Hematopoietic multipotent progenitor cell treated with erythropoietin and hydrocortisone succinate and interleukin-3 and kit ligand, for 17 days (in vitro differentiated cells): ENCODE measurements at regions not wholly inside any gene's neighbourhood (a gene's known extent, or its start where the extent isn't known, plus 50 kb on each side); places are given as distances from the start of the nearest gene placed in this dataset.
"Not testable (repeated sequence)": the region's sequence is repeated elsewhere in the genome, so short reads cannot be mapped to it uniquely, and the experiment has no call there.

Experiments used
- DNase-seq: peaks from one replicate; pipeline ENCODE4 v3.0.0-alpha.2; 2015; ENCODE audit warnings: low spot score

DNA sequence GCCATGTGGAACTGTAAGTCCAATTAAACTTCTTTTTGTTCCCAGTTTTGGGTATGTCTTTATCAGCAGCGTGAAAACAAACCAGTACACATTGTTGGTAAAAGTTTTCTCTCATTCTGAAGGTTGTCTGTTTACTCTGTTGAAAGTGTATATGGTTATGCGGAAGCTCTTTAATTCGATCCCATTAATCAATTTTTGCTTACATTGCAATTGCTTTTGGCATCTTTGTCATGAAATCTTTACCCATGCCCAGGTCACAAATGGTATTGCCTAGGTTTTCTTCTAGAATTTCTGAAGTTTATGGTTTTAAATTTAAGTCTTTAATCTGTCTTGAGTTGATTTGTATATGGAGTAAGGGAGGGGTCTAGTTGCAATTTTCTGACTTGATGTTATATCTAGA lies 1901.9 kb downstream of the MAT2B start:
- DNase-seq: no peak

DNA sequence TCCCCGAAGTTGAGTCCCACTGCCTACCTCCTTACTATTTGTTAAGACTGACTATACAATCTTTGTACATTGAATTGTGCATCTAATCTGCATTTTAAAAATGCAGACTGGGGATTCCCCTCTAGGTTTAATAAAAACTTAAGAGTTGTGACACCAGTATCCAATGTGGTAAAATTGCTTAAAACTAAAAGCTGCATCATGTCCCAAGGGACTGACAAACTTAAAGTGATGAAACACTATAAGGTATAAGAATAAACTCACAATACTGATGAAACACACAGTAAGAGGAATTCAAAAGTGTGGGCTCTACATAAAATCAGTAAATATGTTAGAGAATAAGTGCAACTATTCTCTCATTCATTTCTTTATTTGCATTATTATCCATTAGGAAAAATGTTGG lies 1905.1 kb downstream of the MAT2B start:
- DNase-seq: no peak

DNA sequence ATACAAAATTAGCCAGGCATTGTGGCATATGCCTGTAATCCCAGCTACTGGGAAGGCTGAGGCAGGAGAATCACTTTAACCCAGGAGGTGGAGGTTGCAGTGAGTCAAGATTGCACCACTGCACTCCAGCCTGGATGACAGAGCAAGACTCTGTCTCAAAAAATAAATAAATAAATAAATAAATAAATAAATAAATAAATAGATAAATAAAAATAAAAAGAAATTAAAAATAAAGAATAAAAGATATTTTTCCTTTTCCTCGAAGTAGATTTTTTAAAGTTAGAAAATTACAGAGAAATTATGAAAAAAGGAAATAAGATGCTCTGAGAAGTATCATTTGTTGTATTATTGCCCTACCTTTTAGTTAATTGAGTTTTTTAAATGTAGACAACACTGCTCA lies 1906.1 kb downstream of the MAT2B start:
- DNase-seq: not testable (repeated sequence)

DNA sequence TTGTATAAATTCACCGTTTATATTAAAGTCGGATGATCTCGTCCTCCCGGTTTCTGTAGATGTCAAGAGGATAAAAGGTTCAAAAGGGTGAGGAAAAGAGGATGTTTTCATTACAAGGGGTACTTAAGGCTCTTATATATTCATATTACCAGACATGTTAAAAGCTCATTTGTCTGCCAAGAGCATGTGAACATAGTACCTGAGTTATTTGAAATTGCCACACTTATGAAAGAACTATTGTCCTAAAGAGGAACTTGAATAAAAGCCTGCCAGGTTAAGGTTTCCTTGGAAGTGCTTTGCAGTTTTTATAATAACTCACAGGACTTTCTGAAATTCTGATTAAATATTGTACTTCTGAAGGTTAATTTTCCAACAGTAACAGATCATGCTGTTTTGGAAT lies 1915.1 kb downstream of the MAT2B start:
- DNase-seq: no peak

DNA sequence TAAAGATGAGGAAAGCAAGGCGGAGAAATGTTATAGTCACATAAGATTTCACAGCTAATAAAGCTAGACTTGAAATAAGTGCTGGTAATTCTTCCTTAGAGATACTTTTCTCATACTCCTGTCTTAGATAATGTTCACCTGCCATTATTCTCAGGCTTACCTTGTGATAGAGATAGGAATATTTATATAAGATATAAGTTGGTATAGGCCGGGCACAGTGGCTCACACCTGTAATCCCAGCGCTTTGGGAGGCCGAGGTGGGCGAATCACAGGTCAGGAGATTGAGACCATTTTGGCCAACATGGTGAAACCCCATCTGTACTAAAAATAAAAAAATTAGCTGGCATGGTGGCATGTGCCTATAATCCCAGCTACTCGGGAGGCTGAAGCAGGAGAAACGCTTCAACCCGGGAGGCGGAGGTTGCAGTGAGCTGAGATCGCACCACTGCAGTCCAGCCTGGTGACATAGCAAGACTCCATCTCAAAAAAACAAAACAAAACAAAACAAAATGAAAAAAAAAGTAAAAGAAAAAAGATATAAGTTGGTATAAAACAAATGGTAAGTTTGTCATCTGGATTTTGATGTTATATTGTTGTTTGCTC lies 1918.4 kb downstream of the MAT2B start:
- DNase-seq: no peak

DNA sequence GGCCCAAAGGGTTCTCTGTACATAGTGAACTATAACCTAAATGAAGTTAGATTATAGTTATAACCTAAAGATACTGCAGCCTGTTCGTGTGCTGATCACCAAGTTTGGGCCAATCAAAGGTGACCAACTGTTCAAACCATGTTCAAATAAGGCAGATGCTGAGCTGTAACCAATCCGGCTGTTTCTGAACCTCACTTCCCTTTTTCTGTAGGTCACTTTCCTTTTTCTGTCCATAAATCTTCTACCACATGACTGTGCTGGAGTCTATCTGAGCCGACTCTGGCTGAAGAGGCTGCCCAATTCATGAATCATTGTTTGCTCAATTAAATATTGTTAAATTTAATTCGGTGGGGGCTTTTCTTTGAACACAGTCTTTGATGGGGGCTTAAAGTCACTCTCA lies 1920.2 kb downstream of the MAT2B start:
- DNase-seq: no peak

DNA sequence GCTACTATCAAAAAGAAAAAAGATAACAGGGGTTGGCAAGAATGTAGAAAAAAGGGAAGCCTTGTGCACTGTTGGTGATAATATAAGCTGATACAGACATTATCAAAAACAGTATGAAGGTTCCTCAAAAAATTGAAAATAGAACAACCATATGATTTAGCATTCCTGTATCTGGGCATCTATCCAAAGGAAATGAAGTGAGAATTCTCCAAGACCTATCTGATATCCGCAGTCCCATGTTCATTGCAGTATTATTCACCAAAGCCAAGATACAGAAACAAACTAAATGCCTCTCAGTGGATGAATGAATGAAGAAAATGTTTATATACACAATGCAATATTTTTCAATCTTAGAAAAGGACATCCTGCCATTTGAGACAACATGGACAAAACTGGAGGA lies 1943.3 kb downstream of the MAT2B start:
- no peak for DNase-seq

DNA sequence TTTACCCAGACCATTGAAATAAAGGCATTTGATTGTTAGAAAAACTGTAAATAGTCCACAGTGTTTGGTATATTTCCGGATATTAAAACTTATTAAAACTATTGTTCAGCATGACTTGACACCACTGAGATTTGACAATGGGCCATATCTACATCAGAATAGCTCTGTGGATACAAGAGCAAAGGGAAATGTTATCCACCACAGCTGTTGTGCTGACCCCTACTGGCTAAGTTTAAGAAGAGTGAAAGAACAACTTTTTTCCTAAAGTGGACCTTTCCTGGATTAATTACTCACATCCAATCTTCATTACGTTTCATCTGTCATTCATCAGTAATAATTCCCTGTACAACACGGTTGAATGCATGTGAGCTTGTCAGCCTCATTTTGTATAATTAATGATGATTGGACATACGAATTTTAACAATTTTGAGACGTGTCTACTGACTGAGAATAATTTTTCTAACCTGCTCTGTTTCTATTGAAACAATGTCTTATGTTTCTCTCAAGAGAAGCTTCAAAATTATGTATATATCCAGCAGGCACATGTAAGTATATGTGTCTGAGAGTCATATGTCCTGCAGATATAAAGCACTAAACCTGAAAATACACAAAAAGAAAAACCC lies 1952.6 kb downstream of the MAT2B start:
- DNase-seq: no peak

DNA sequence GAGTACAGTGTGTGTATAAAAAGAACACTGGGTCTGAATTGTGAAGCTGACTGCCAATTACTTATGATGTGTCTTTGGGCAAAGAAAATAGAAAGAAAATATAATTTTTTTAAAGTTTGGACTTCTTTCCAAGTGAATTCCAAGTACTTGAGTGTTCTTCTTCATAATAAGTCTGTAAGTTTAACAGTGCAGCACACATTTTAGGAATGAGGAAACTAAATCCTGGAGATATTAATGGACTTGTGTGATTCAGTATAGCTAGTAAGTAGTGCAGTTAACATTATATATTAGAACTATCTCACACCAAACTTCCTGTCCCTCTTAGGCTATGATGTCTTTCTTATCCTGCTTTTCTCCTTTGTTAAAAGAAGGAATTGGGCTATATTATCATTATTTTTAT lies 1953.8 kb downstream of the MAT2B start:
- no peak for DNase-seq

DNA sequence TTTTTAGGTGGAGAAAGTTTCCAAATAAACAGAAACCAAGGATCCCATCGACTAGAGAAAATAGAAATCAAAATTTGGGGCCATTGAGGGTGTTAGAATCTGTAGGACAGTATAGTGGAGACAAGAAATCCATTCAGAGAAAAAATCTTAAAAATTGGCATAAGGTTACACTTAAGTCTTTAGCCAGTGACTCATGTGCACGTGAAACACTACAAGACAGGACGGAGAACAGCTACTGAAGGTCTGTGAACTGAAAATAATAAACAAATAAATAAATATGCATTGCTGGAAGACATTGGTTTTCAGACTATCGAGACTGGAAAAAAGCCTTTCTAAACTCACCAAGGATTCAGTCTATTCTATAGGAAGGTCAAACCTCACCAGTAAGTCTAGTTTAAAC lies 1955.5 kb downstream of the MAT2B start:
- no peak for DNase-seq

DNA sequence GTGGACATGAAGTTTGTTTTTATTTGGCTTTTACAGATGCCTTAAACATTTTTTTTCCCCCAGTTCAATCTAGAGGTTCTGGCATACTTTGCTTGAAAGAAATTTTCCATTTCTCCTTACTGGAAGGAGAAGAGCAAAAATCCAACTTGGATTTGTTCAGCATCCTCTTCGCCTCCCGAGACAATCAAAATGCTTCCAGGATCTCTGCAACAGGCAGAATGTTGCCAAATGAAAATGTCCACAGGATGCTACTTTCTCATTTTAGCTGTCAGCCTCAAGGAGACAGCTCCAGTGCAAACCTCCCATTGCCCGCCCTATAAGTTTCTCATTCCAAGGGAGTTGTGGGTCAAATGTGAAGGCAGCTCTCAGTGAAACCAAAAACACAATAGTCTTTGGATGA lies 1972.1 kb downstream of the MAT2B start:
- no peak for DNase-seq

DNA sequence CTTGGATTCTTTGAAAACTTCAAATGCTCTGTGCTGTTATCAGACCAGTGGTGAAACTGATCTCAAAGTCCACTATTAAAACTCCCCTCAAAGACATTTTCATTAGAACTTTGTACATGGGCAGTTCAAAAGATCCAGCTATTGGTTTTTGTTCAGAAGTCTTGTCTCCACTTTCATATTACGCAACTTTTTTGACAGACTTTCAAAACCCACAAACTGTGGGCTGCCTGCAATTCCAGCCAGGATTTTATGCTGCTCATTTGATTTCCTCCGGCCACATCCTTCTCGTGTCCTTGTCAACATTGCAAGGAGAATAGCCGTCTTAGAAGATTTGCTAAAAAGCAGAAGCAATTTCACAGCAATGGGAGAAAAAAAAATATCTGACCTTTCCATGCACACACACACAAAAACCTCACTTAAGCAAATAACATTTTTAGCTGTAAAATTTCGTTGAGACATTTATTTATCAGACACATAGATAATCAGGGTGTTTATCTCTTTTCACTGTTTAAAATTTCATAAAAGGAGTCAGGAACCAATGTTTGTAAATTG lies 1990.5 kb downstream of the MAT2B start:
- DNase-seq: no peak

DNA sequence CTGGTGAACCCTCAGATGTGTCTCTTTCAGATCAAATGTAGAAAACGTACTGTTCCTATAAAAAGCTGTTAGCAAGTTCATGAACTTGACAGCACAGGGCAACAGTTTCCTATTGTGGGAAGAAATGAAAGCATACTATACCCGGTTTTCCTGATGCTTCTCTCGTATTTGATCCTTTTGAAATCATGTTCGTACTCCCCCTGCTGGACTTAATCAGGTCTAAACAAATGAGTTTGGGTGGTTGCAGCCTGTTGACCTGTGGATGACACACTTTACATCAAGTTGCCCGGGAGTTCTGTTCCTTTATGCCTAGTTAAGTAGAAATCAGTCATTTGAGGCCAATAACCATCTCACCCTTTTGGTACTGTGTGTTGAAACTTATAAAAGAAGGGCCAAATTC lies 1992.3 kb downstream of the MAT2B start:
- DNase-seq: no peak

DNA sequence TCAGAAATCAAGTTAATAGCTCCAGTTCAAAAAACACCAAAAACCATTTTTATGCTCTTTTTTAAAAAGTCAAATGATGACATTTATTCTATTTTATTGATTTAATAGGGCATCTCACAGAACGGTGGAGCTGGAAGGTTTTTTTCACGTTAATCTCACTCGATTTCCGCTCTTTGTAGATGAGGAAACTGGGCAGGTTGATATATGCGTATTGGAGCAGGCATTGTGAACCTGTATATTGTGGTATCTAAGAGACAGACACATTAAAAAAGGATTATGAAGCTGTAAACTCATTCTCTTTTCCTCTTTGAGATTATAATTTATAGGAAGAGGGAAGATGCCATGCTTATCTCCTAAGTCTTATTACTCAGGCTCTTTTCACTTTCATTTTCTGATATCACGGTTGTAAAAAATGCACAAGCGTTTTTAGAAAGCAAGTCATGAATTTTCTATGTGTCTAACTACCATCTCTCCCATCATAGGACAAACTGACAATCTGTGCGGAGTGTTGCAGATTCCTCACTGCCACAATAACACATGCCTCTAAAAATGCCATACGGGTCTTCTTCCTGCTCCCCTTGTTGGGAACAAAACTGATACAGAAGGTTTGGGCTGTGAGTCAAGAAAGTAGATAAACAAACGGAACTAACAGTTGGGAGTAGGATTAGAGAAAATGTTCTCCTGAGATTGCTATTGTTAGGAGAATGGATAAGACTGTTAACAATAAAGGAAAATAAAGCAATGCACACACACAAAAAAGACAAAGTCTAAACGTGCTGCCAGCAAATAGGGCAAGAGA lies 1997.7 kb downstream of the MAT2B start:
- DNase-seq: no peak

DNA sequence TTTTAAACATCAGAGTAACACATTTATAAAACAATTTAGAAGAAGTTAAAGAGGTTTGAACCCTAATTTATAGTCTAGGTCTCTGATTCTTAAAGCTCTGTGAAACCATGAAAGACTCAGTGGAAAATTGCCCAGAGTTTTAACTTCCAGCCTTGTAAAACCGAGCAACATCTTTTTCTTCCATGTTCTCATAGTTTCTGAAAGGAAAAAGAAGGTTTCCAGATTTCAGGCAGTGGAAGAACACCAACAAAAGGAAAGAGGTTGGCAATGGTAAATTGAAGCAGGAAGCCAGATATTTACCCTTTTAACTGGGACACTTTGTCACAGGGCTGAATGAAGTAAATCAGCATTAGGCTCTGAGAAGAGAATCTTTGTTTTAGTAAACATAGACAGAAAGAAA lies 1999.3 kb downstream of the MAT2B start:
- DNase-seq: no peak

DNA sequence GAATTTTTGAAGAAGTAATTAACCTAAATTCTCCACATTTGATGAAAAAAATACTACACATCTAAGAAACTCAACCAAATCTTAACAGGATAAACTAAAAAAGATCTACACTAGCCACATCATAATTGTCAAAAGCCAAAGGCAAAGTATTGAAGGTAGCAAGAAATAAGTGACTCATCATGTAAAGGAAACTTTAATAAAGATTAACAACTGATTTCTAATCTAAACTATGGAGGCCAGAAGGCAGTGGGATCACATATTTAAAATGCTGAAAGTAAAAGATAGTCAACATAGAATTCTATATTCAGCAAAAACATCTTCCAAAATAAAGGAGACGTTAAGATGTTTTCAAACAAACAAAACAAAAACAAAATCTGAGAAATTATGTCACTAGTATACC lies 2002.9 kb downstream of the MAT2B start:
- DNase-seq: no peak

DNA sequence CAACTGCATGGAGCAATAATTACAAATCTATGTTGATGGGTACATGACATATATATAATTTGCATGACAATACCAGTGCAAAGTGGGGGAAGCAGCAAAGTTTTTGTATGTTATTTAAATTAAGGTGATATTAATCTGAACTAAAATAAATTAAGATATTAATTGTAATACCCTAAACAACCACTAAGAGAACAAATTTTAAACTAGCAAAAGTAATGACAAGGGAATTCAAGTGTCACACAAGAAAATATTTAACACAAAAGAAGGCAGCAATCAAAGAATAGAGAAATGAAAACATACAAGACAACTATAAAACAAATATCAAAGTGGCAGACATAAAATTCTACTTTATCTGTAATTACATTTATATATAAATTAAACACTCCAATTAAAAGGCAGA lies 2003.4 kb downstream of the MAT2B start:
- DNase-seq: no peak

DNA sequence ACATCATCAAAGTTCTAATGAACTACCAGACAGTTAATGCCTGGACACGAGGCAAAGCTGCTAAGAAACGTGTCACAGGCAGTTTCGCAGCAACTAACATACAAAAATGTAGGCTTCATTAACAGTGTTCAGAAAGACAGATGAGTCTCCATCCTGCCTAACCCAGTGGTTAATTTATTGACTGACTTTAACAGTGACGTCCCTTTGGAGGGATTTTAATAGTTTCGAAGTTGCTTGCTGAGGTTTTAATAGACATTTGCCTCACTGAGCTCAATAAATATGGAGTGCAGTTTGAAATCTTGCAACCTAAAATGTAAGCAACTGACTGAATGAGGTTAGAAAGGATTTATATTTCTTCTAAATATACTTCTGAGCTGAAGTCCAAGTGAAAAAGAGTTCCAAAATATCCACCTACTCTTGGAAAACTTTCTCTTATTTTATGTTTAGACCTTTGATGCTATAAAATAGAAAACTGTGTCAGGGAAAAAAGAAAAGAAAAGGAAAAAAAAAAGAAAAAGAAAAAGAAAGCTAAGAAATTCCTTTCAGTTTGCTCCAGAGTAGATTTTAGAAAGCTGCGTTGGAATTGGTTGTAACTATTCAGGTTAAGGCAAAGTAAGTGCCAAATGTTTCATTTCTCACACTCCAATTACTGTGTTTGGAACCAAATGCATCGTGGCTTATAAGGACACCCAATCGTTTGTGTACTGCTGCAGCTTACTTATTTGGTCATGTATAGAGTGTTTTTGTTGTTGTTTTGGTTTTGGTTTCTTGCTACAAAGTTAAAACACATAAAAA lies 2016.6 kb downstream of the MAT2B start:
- no peak for DNase-seq

DNA sequence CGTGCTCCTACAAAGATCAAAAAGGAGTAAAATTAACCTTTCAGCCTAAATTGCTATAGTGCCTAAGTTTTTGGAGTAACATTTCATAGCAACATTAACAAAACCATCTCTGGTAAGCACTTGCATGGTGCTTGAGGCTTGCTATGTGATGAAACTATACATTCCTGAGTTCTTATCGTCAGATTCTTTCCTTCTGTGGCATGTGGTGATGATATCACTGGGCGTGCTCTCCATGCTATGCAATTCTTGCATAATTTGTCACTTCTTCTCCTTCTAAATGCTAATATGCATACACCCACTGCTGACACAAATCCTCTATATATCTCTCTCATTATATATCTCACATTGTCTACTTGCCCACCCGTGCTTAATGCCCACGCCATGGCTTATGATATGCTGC lies 2019.9 kb downstream of the MAT2B start:
- no peak for DNase-seq

DNA sequence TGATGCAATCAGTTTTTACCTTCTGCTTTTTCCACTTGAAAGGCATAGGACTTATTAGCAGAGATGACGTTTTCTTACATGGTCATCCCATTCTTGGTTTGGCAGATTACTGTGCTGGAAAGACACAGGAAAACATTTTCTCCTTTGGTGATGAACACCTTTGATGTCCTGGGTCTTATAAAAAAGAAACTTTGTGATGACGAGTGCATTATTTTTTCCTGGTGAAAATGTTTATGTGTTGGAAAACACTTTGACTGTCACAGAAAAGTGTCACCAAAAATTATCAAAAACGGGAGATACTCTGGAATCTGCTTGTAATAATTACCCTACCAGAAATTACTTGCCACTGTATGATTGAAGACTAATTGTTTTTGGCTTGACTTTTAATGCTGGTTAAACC lies 2020.9 kb downstream of the MAT2B start:
- no peak for DNase-seq

DNA sequence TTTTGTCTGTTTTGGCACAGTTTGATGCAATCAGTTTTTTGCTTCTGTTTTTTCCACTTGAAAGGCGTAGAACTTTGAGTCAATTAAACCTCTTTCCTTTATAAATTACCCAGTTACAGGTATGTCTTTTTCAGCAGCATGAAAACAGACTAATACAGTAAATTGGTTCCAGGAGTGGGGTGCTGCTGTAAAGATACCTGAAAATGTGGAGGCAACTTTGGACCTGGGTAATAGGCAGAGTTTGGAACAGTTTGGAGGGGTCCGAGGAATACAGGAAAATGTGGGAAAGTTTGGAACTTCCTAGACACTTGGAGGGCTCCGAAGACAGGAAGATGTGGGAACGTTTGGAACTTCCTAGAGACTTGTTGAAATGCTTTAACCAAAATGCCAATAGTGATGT lies 2022.2 kb downstream of the MAT2B start:
- no peak for DNase-seq

DNA sequence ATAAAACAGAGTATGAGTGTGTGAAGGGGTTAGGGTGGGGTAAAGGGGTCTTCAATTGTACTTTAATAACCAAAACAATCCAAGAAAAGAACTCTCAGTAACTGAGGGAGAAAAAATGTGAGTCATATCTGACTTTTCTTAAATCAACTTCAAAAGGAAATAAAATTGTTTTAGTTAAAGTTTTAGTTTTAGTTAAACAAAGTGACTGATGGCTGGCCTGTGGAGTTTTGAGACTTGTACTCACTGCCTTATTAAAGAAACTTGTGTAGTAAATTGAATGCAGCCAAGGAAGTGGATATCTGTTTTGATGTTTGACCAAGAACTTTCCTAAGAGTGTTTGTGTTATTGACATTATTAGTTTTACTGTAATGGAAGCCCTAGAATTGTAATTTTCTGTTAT lies 2032.6 kb downstream of the MAT2B start:
- no peak for DNase-seq

DNA sequence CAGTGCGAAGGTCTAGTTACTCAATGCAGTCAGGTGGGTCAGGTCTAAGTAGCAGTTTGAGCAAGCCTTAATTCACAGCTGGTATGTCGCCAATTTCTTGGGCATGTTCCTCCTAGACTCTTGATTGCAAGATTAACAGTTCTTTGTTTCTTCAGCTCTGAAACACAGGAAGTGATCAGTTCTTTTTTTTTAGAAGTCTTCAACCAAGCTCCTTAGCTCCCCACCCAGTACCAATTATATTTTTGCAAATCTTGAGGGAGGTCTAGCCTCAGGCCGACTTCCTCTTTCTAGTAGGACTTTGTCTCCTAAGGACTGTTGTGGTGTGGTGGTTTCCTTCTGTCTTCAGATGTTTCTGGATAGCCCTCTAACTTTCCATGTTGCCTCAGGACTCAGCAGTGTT lies 2054.2 kb downstream of the MAT2B start:
- no peak for DNase-seq
